GM19023 (cell line): ENCODE measurements at regions not wholly inside any gene's neighbourhood (a gene's known extent, or its start where the extent isn't known, plus 50 kb on each side); places are given as distances from the start of the nearest gene placed in this dataset.
"Not testable (repeated sequence)": the region's sequence is repeated elsewhere in the genome, so short reads cannot be mapped to it uniquely, and the experiment has no call there.

Experiments used
- ATAC-seq: cut with Tn5 transposase; IDR thresholded peaks from one replicate; pipeline ENCODE4 v1.9.1; 2021; ENCODE audit warnings: mild to moderate bottlenecking, moderate library complexity; ENCODE audit not compliant: unreplicated experiment

- no peak for ATAC-seq
These were observed 130.0 kb downstream of the C9orf152 start for GRCh38 chr9:110077925-110078324.

DNA sequence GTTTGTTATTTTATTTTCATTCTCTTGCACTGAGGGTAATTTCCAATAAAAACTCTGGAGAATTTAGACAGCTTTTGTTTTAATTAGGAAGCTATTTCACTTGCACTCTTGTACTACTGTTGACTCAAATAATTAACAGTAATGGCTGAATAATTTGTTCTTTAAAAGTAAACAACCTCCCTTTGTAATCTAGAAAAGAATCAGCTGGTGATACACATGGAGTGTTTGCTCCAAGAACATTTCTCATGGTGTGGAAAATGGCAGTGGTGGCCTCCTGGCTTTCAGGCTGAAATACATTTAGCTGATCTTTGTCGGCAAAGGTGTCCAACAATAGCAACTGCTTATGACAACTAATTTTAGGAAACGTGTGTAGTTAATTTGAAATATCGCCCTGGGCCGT is 129.4 kb downstream of the C9orf152 start:
- ATAC-seq, result no peak

- ATAC-seq, result no peak
These were observed 126.6 kb downstream of the C9orf152 start for GRCh38 chr9:110081395-110081794.

DNA sequence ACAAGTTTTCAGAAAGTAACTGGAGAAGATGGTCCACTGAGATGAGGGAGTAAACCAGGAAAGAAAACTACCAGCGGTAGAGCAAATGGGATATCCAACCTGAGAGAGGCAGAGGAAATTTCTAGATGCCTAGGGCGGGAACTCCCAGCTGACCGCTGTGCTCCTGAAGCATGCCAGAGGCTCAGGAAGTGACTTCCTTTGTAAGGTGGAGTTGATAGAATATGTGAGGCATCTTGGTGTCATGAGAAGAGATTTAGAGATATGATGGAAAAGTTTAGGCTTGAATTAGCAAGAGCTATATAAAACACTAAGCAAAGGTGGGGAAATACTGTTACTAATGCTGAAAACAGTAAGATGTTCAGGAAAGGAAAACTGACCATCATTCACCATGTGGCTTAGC is 124.1 kb downstream of the C9orf152 start:
- no peak for ATAC-seq

GRCh38 chr9:110086537-110086936 is 121.4 kb downstream of the C9orf152 start:
- ATAC-seq, result no peak

DNA sequence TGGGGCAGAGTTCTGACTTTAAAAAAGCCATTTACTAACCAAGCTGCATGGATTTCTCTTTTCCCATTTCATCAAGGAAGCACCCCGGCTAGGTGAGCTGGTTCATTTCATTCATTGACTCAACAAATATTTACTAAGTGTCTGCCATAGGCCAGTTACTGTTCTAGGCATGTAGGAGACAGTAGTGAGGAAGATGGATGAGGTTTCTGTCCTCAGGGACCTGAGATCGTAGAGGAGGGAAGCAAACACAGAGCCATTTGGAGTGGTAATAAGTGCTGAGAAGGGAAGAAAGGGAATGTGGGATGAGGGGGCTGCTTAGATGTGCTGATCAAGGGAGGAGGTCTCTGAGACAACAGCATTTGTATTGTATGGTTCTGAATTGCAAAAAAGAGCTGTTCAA is 120.4 kb downstream of the C9orf152 start:
- ATAC-seq, result no peak

DNA sequence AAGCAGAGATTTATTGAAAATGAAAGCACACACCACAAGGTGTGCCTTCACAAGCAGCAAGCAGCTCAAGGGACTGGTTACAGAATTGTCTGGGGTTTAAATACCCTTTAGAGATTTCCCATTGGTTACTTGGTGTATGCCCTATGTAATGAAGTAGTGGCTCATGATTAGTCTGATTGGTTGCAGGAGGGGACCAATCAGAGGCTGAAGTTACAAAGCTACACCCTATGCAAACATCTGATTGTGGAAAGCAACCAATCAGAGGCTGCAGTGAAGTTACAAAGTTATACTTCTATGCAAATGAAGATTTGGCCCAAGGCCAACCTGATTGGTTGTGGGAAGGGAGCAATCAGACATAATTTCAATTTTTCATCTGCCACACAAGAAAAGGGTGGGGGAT is 119.9 kb downstream of the C9orf152 start:
- no peak for ATAC-seq

DNA sequence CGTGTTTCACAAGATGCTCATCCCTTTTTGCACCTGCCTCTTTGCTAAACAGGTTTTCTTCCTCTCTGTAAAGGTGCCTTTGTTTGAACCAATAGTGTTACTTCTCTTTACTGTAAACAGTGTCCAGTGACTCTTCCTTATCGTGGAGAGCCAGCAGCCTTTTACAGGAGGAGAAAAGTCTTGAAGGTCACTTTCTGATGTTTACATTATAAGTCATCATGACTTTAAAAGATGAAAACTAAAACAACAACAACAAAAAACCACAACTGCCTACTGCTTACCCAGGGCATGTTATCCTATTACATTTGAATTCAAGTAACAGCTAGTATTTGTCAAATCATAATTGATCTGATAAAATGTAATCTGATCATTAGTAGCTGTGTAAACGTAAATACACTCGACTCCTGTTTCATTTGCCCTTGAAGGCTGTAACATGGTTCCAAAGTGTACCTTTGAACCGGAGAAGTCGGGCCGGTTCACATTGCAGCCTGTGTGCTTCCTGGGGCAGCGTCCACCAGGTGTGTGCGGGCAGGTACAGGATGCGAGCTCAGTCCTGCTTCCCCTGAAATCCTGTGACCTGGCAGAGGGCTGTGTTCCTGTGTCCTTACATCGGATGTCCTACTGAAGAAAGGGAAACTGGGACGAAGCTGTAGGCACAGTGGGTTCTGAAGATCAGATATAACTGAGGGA is 118.1 kb downstream of the C9orf152 start:
- ATAC-seq, result no peak

GRCh38 chr9:110092792-110093191 is 115.2 kb downstream of the C9orf152 start:
- ATAC-seq, result no peak

DNA sequence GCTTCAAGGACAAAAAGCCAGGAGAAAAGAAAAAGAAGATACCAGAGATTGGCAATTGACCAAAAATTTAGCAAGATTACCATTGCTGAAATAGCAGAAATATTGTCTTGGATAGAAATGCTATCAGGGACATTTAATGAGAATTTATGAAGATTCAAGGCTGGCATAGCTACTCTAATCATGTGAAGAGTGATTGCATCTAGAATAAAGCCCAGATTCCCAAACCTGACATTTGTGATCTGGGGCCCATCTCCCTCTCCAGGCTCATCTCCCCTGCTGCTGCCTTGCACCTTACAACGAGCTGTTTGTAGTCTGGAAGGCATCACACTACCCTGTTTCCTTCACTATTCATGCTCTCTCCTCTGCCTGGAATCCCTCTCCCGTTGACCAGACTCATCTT is 114.5 kb downstream of the C9orf152 start:
- no peak for ATAC-seq

DNA sequence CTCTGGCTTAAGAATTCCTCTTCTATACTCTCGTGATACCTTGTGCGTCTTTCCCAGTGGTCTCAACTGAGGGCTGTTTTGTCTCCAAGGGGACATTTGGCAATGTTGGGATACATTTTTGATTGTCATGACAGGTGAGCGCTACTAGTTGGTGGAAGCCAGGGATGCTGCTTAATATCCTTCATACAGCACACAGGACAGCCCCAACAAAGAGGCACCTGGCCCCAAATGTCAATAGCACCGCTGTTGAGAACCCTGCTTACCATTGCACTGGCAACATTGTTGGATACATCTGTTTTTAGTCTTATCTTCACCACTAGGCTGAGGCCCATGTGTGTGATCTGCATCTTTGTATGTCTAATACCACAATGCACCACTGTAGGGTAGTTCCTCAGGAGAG is 114.1 kb downstream of the C9orf152 start:
- no peak for ATAC-seq

DNA sequence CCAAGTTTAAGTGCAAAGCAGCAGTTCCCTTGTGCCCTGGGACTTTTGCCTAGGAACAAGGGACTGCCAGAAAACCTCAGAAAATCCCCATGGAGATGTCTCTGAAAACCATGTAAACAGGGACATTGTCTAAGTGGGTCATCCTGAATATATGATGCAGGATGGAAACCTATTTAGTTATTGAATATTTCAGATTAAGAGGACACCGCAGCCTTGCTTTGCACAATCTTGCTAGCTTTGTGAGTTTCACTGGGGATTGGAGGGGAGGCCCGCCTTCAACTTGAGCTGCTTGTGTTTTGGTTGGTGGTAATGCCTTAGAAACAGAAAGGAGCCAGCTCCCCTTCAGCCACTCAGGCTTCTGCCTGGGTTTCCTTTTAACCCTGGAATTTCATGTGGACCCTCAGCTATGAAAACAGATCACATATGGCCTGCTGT is 112.8 kb downstream of the C9orf152 start:
- no peak for ATAC-seq

DNA sequence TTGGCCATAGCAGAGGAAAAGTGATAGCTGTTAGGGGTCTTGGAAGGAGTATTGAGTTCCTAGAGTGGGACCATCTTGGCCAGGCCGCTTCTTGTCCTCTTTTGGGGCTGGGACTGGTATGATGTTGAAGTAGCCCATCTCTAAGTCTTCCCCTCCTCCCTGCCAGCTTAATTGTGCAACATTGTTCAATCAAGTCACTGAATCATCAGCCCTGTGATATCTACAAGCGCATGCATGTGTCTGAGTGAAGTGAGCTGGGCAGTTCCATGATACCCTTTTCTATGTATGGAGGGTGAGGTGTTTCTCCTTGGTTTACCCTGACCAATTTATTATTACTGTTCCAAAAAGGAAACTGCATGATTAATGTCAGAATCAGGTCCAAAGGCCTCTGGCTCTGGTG is 112.2 kb downstream of the C9orf152 start:
- ATAC-seq, result no peak

GRCh38 chr9:110096674-110097073 is 111.3 kb downstream of the C9orf152 start:
- ATAC-seq, result not testable (repeated sequence)

DNA sequence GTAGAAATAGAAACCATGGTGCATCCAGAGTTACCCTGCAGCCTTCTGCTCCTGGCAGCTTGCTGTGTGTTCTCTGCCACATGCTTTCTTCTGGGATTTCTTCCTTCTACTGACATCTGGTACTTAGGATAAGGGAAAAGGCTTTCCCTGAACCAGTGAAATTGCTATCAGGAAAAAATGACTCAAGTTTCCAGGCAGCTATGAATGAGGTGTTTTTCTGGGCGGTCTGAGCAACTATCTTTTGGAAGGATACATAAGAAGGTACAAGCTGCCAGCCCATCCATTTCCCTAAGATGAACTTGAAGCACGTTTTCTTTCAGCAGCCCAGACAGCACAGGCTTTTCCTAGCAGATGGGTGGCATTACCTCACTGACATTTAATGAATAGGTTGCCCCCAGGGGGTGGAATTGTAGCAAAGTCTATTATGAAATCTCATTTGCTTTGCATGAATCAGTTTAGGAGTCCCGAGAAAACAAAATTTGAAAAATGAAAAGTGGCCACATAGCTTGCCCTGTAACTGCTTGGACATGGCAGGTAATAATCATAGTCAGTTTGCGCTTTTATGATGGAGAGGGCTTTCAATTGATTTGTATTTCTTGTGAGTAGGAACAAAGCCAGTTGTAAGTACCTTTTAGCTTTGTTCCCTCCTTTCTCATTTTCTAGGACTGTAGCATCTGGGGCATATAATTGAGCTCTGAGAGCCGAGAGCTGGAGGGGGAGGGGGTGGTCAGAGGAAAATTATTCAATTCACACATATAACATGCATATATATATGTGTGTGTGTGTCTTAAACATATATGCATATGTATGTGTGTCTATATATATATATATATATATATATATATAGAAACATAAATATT is 108.5 kb downstream of the C9orf152 start:
- ATAC-seq, result no peak

DNA sequence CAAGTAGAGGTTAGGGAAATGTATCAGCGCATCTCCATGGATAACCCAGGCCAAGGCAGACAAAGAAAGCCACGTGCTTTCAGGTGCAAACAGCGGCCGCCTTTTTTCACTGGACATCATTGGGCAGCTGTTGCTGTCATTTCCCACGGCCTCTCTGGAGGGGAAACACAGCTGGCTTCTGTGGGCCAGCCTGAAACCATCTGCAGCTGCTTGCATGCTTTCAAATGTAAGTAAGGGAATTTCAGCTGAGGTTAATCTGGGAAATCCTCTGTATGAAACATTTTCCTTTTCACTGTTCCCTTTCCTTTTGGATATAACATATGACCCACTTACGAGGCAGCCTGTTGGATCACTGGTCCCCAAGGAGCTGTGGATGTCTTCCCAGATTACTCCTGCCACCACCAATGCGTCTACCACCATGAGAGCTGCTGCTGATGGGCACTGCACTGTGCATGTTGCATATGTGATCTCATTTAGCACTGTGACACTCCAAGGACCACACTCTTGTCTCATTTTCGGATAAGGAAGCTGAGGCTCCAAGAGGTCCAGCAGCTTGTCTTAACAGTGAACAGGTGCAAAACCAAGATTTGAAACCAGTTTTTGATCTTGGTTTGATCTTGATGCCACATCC is 106.3 kb downstream of the C9orf152 start:
- ATAC-seq, result peak; percentile 94

GRCh38 chr9:110103257-110103656 is 104.7 kb downstream of the C9orf152 start:
- ATAC-seq, result no peak

GRCh38 chr9:110104261-110104809 is 103.6 kb downstream of the C9orf152 start:
- ATAC-seq, result no peak

- no peak for ATAC-seq
These were observed 102.9 kb downstream of the C9orf152 start for GRCh38 chr9:110105107-110105506.

DNA sequence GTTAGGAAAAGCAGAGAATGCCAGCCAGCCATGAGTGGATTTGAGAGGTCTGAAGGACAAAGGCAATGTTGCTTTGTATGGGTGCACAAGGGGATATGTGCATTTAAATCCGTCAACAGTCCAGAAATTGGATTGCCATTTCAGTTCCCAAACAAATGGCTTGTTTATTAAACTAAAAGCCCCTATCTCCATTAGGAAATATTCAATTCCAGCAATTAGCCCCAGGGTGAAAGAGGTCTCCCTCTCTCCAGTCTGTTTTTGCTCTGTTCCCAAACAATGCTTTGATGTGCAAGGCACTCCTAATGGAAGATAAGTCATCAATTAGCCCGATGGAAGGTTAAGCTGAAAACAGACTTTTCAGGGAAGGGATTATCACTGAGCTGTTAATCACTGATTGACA is 101.3 kb downstream of the C9orf152 start:
- ATAC-seq, result no peak

DNA sequence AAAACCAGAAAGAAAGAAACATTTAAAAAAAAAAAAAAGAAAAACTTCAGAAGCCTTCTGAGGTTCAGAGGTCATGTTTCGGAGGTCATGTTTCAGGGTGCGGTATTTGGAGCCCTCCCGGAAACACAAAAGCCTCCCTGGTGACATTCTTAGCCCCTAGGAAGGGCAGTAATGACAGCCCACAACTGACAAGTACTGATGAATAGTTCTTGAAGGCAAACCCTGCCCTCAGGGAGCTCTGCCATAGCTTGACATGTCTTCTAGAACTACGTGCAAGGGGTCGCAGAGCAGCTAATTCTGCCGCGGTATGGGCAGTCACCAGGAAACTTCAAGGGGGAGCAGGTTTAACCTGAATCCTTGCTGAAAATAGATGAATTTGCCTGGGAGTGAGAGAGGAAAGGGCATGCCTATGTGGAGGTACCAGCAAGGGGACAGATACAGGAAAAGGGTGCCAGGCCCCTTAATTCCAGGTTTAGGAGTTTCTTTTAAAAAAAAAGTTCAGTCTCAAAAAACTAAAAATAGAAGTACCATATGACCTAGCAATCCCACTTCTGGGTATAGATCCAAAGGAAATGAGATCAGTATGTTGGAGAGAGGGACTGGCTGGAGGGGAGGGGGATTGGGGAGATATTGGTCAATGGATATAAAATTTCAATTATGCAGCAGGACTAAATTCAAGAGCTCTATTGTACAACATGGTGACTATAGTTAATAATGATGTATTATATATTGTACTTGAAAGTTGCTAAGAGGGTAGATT is 98.4 kb downstream of the C9orf152 start:
- ATAC-seq, result no peak
